DOHH2 (cell line): ENCODE measurements at regions not wholly inside any gene's neighbourhood (a gene's known extent, or its start where the extent isn't known, plus 50 kb on each side); places are given as distances from the start of the nearest gene placed in this dataset.

ENCODE experiments used
- H3F3A ChIP-seq: fragments of 200-600 bp; sonication (generic), shearing (Covaris generic); 2 replicates; pipeline ENCODE4 v1.6.0; 2016; ENCODE audit warnings: antibody characterized with exemption, mild to moderate bottlenecking; ENCODE audit not compliant: control insufficient read depth, insufficient read depth
- H3K27ac ChIP-seq: fragments of 200-600 bp; sonication (generic); 2 replicates; pipeline ENCODE4 v1.5.1; 2014; ENCODE audit warnings: low read depth, mild to moderate bottlenecking, low read length, moderate library complexity
- H3K27me3 ChIP-seq: fragments of 200-600 bp; sonication (generic); 2 replicates; pipeline ENCODE4 v1.6.1; 2014; ENCODE audit warnings: mild to moderate bottlenecking, low read length, mixed read lengths; ENCODE audit not compliant: control insufficient read depth
- H3K36me3 ChIP-seq: fragments of 200-600 bp; sonication (generic); 2 replicates; pipeline ENCODE4 v1.6.1; 2014; ENCODE audit warnings: mild to moderate bottlenecking, low read length, moderate library complexity, mixed read lengths; ENCODE audit not compliant: control insufficient read depth
- H3K4me1 ChIP-seq: fragments of 200-600 bp; sonication (generic); 2 replicates; pipeline ENCODE4 v1.6.1; 2014; ENCODE audit warnings: mild to moderate bottlenecking, low read length, mixed read lengths; ENCODE audit not compliant: control insufficient read depth
- H3K4me2 ChIP-seq: fragments of 200-600 bp; sonication (generic); 2 replicates; pipeline ENCODE4 v1.6.0; 2014; ENCODE audit warnings: mild to moderate bottlenecking, low read length, moderate library complexity
- H3K4me3 ChIP-seq: fragments of 200-600 bp; sonication (generic); 2 replicates; pipeline ENCODE4 v1.5.1; 2014; ENCODE audit warnings: mild to moderate bottlenecking, low read length, mixed read lengths
- H3K79me2 ChIP-seq: fragments of 200-600 bp; sonication (generic); 2 replicates; pipeline ENCODE4 v1.6.1; 2014; ENCODE audit warnings: mild to moderate bottlenecking, low read length, mixed read lengths; ENCODE audit not compliant: control insufficient read depth
- H3K9me2 ChIP-seq: fragments of 200-600 bp; sonication (generic); replicated peaks from 2 replicates; pipeline ENCODE4 v1.6.1; 2014; ENCODE audit warnings: mild to moderate bottlenecking, low read length, mixed read lengths; ENCODE audit not compliant: control insufficient read depth
- H3K9me3 ChIP-seq: fragments of 200-600 bp; sonication (generic); 2 replicates; pipeline ENCODE4 v1.6.1; 2014; ENCODE audit warnings: antibody characterized with exemption, low read length, mixed read lengths; ENCODE audit not compliant: control insufficient read depth, insufficient read depth
- H4K20me1 ChIP-seq: fragments of 200-600 bp; sonication (generic); 2 replicates; pipeline ENCODE4 v1.6.0; 2014; ENCODE audit warnings: low read depth, mild to moderate bottlenecking, antibody characterized with exemption, low read length, moderate library complexity; ENCODE audit not compliant: control insufficient read depth, insufficient read depth
- EZH2phosphoT487 ChIP-seq: fragments of 200-600 bp; sonication (generic); IDR thresholded peaks from 2 replicates; pipeline ENCODE4 v1.6.1; 2017; ENCODE audit warnings: borderline replicate concordance, mild to moderate bottlenecking, antibody characterized with exemption, low read length, moderate library complexity, mixed read lengths
- TF ChIP-seq, protein P1 (sequence below): fragments of 200-600 bp; sonication (generic); IDR thresholded peaks from one replicate; pipeline ENCODE4 v1.5.1; 2014; ENCODE audit warnings: antibody characterized with exemption, mild to moderate bottlenecking, low read depth, low read length; ENCODE audit not compliant: poor library complexity, severe bottlenecking

DNA sequence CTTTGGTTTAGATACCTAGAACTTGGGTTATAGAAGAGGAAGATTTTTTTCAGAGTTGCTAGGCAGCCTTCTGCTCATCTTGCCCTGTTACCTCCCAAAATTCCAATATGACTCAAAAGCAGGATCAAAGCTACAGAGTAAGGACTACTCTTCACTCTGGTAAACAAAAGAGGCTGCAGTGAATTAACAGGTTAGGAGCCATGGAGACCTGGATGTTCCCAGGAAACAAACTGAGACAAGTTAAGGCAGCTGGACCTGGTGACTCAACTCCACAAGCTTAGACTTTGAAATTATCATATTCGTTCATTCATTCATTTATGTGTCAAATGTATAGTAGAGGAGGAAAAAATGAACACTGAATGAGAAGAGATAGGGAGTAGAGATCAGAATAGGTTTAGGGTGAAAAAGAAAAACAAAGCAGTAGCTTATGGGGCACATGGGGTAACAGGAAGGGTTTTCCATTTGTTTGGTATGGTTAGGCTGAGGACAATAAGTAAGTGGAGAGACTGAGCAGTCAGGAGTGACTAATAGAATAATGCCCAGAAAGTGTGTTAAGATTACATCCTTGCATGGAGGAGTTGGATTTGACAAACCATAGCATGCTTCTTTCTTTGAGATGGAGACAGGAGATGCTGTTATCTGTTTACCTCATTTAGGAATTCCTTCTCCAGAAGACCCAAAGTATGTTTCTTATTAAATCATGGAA is 464.0 kb upstream of the ZNF608 start:
- no peaks in the 10 kb centered on the region for H3K9me2 ChIP-seq
- H4K20me1 ChIP-seq: no peaks in the 10 kb centered on the region
- no peaks in the 10 kb centered on the region for H3K27me3 ChIP-seq
- H3K36me3 ChIP-seq: no peaks in the 10 kb centered on the region
- H3K79me2 ChIP-seq: no peaks in the 10 kb centered on the region
- H3K27ac ChIP-seq: no peak overlapping the region
- H3K4me1 ChIP-seq: no peaks in the 10 kb centered on the region
- TF ChIP-seq, protein P1, sequence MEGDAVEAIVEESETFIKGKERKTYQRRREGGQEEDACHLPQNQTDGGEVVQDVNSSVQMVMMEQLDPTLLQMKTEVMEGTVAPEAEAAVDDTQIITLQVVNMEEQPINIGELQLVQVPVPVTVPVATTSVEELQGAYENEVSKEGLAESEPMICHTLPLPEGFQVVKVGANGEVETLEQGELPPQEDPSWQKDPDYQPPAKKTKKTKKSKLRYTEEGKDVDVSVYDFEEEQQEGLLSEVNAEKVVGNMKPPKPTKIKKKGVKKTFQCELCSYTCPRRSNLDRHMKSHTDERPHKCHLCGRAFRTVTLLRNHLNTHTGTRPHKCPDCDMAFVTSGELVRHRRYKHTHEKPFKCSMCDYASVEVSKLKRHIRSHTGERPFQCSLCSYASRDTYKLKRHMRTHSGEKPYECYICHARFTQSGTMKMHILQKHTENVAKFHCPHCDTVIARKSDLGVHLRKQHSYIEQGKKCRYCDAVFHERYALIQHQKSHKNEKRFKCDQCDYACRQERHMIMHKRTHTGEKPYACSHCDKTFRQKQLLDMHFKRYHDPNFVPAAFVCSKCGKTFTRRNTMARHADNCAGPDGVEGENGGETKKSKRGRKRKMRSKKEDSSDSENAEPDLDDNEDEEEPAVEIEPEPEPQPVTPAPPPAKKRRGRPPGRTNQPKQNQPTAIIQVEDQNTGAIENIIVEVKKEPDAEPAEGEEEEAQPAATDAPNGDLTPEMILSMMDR: no peak
- TF ChIP-seq EZH2phosphoT487: no peak
- no peak overlapping the region for H3K4me3 ChIP-seq
- no peaks in the 10 kb centered on the region for H3K9me3 ChIP-seq
- H3K4me2 ChIP-seq: no peak overlapping the region
- no peaks in the 10 kb centered on the region for H3F3A ChIP-seq

DNA sequence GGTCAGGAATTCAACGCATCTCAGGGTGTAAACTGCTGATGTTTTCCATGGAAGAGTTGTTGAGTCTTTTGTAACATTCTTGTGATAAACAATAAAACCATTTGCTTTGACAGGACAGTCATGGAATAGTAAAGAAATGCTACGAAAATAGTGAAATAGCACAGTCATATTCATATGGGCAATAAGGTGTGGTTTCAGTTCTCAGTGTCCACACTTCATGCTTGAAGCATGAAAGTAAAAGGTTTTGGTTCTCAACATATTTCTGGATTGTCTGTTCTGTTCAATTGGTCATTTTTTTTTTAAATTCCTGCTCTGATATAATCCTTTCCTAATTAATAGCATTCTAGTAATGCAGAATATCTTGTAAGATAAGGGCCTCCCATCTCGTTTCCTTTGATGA is 467.6 kb upstream of the ZNF608 start:
- H3K4me3 ChIP-seq: no peak overlapping the region
- H3K9me2 ChIP-seq: no peaks in the 10 kb centered on the region
- H3K27me3 ChIP-seq: no peaks in the 10 kb centered on the region
- H3K79me2 ChIP-seq: no peaks in the 10 kb centered on the region
- no peaks in the 10 kb centered on the region for H3K36me3 ChIP-seq
- H3K4me2 ChIP-seq: no peak overlapping the region
- H3F3A ChIP-seq: no peaks in the 10 kb centered on the region
- H3K27ac ChIP-seq: no peak overlapping the region
- no peaks in the 10 kb centered on the region for H3K4me1 ChIP-seq
- H4K20me1 ChIP-seq: no peaks in the 10 kb centered on the region
- no peaks in the 10 kb centered on the region for H3K9me3 ChIP-seq
- no peak for TF ChIP-seq EZH2phosphoT487
- TF ChIP-seq, protein P1: no peak

DNA sequence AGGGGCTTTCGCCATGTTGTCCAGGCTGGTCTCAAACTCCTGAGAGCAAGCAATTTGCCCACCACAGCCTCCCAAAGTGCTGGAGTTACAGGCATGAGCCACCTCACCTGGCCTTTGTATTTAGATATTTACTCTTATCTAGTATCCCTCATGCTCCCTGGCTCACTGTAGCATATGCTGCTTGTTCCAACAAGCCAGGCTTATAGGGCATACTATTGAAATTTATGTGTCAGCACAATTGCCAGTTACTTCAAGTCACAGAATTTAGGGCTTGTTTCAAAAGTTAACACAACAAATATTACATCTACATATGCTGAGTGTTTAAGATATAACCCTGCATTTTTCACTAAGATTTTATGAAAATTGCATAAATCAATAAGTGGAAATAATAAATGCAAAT is 469.2 kb upstream of the ZNF608 start:
- Histone ChIP-seq H3K9me2 (no peaks in the 10 kb centered on the region), H4K20me1 (no peaks in the 10 kb centered on the region), H3K4me1 (no peaks in the 10 kb centered on the region), H3K27me3 (no peaks in the 10 kb centered on the region), H3K36me3 (no peaks in the 10 kb centered on the region), H3K4me3 (no peak overlapping the region), H3K4me2 (no peak overlapping the region), H3K9me3 (no peaks in the 10 kb centered on the region), H3K79me2 (no peaks in the 10 kb centered on the region), H3K27ac (no peak overlapping the region), H3F3A (no peaks in the 10 kb centered on the region)
- no peak for TF ChIP-seq EZH2phosphoT487
- TF ChIP-seq, protein P1: no peak
